Vagina (tissue), 2 donors: ENCODE measurements at regions not wholly inside any gene's neighbourhood (a gene's known extent, or its start where the extent isn't known, plus 50 kb on each side); places are given as distances from the start of the nearest gene placed in this dataset.

Source experiments
- POLR2A ChIP-seq, 2 donors: fragments of 450-650 bp; IDR thresholded peaks; one replicate each; pipeline ENCODE4 v1.6.1; 2017; ENCODE audit warnings: antibody characterized with exemption in 2 of 2, mild to moderate bottlenecking in 2 of 2, moderate library complexity in 2 of 2
- TF ChIP-seq, protein P1 (sequence below), 3 experiments: fragments of 450-650 bp in 2 of 3; fragments of 200-600 bp in 1 of 3; sonication (generic) in 1 of 3; IDR thresholded peaks; one replicate each; pipeline ENCODE4 v1.5.1; 2017 to 2019; ENCODE audit warnings: antibody characterized with exemption in 3 of 3, mild to moderate bottlenecking in 2 of 3, moderate library complexity in 2 of 3

DNA sequence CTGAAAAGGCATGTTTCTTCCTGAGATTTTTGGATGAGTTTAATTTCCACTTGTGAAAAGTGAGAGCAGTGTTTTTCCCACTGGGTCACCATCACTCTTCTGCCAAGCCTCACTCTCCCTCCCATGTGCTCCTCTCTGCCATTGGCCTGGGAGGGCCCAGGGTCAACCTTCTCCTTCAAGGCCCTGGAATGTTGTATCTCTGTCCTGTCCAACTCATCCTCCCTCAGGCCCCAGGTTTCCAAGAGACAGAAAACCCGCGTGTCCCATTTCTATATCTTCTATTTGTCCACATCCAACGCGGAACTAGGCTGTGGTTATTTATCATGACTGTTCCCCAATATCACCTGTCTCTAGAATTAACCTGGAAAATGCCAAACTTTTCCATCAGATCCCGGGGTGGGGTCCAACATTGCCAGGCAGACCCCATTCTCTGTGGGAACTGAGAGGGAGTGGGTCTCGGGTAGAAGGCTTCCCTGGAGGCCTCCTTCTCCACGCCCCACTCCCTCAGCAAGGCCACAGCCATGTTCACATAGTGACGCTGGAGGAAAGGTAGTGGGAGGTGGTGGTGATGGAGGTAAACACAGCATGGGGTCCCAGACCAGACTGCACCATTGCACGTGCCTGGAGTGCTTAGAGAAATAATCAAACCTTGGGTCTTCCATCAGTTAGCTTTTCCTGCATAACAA, 173.5 kb downstream of the SCP2D1 start:
- no peak for TF ChIP-seq POLR2A (IDR thresholded peaks at IDR 0.05)
- TF ChIP-seq, protein P1, sequence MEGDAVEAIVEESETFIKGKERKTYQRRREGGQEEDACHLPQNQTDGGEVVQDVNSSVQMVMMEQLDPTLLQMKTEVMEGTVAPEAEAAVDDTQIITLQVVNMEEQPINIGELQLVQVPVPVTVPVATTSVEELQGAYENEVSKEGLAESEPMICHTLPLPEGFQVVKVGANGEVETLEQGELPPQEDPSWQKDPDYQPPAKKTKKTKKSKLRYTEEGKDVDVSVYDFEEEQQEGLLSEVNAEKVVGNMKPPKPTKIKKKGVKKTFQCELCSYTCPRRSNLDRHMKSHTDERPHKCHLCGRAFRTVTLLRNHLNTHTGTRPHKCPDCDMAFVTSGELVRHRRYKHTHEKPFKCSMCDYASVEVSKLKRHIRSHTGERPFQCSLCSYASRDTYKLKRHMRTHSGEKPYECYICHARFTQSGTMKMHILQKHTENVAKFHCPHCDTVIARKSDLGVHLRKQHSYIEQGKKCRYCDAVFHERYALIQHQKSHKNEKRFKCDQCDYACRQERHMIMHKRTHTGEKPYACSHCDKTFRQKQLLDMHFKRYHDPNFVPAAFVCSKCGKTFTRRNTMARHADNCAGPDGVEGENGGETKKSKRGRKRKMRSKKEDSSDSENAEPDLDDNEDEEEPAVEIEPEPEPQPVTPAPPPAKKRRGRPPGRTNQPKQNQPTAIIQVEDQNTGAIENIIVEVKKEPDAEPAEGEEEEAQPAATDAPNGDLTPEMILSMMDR (IDR thresholded peaks at IDR 0.05): no peak
